ENCODE measurements at regions not wholly inside any gene's neighbourhood (a gene's known extent, or its start where the extent isn't known, plus 50 kb on each side); places are given as distances from the start of the nearest gene placed in this dataset.

DNA sequence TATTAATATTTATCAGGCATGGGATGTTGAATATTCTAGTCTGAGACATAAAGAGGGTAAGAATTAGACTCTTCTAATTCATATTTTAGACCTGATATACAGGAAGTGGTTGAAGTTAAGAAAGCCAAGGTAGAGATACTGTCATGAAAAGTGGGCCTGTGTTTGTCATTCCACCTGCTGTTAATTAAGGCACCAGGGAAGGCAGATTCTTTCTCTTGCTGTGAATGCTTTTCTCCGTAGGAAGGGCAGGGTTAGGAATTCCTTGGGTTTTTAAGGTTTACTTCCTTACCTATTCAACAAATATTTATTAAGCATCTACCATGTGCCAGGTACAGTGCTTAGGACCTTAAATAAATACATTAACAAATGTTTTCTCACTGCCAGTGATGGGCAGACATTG, 196.4 kb downstream of the CAVIN4 start:
- Histone ChIP-seq H3K4me3 (ENCODE audit: low read depth in 2 of 2, low read length in 2 of 2) (no peak overlapping the region), H3K36me3 (ENCODE audit: control insufficient read depth, insufficient read depth, low read length) (no peaks in the 10 kb centered on the region), H3K4me1 (ENCODE audit: control insufficient read depth, insufficient read depth, low read length) (no peaks in the 10 kb centered on the region), H3K27ac (ENCODE audit: low read length) (no peak overlapping the region), H3K9me3 (ENCODE audit: control insufficient read depth, insufficient read depth, low read depth, low read length) (no peaks in the 10 kb centered on the region), H3K27me3 (ENCODE audit: control insufficient read depth, insufficient read depth, low read length) (no peaks in the 10 kb centered on the region)
- BruUV-seq (replicated peaks): no TSS peak
- TF ChIP-seq, protein P1, sequence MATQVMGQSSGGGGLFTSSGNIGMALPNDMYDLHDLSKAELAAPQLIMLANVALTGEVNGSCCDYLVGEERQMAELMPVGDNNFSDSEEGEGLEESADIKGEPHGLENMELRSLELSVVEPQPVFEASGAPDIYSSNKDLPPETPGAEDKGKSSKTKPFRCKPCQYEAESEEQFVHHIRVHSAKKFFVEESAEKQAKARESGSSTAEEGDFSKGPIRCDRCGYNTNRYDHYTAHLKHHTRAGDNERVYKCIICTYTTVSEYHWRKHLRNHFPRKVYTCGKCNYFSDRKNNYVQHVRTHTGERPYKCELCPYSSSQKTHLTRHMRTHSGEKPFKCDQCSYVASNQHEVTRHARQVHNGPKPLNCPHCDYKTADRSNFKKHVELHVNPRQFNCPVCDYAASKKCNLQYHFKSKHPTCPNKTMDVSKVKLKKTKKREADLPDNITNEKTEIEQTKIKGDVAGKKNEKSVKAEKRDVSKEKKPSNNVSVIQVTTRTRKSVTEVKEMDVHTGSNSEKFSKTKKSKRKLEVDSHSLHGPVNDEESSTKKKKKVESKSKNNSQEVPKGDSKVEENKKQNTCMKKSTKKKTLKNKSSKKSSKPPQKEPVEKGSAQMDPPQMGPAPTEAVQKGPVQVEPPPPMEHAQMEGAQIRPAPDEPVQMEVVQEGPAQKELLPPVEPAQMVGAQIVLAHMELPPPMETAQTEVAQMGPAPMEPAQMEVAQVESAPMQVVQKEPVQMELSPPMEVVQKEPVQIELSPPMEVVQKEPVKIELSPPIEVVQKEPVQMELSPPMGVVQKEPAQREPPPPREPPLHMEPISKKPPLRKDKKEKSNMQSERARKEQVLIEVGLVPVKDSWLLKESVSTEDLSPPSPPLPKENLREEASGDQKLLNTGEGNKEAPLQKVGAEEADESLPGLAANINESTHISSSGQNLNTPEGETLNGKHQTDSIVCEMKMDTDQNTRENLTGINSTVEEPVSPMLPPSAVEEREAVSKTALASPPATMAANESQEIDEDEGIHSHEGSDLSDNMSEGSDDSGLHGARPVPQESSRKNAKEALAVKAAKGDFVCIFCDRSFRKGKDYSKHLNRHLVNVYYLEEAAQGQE (IDR thresholded peaks at IDR 0.05; ENCODE audit: insufficient read depth in 1 of 2, low read depth in 2 of 2, low read length in 1 of 2): no peak
- TF ChIP-seq POLR2AphosphoS5 (IDR thresholded peaks at IDR 0.05; ENCODE audit: low read depth, low read length) (no peak), TCF7L2 (IDR thresholded peaks at IDR 0.05; ENCODE audit: low read depth, low read length) (no peak), SIN3A (IDR thresholded peaks at IDR 0.05; ENCODE audit: borderline replicate concordance, insufficient read depth, low read depth, low read length) (no peak)
- TF ChIP-seq, protein P2, sequence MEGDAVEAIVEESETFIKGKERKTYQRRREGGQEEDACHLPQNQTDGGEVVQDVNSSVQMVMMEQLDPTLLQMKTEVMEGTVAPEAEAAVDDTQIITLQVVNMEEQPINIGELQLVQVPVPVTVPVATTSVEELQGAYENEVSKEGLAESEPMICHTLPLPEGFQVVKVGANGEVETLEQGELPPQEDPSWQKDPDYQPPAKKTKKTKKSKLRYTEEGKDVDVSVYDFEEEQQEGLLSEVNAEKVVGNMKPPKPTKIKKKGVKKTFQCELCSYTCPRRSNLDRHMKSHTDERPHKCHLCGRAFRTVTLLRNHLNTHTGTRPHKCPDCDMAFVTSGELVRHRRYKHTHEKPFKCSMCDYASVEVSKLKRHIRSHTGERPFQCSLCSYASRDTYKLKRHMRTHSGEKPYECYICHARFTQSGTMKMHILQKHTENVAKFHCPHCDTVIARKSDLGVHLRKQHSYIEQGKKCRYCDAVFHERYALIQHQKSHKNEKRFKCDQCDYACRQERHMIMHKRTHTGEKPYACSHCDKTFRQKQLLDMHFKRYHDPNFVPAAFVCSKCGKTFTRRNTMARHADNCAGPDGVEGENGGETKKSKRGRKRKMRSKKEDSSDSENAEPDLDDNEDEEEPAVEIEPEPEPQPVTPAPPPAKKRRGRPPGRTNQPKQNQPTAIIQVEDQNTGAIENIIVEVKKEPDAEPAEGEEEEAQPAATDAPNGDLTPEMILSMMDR (IDR thresholded peaks at IDR 0.05): no peak
- ChIA-PET CTCF (no interaction called here), POLR2A (no interaction called here)
- intact Hi-C loops (cut with micrococcal nuclease; ENCODE audit: unreplicated experiment): loop anchor here (1.0 kb wide), 1 partner anchor 18 kb away; no protein-coding TSS in a partner anchor
- in situ Hi-C loops (cut with HindIII; ENCODE audit: low pct_unique_long_range_greater_than_20kb, low sequenced_read_pairs): no loop called here
- no peak for ATAC-seq
- no peak for DNase-seq (ENCODE audit: low read depth, low spot score)

GRCh38 chr9:100774962-100775361, 197.1 kb downstream of the CAVIN4 start:
- no peak overlapping the region for H3K27ac ChIP-seq (ENCODE audit: low read length)
- TF ChIP-seq SIN3A (IDR thresholded peaks at IDR 0.05; ENCODE audit: borderline replicate concordance, insufficient read depth, low read depth, low read length) (no peak), POLR2AphosphoS5 (IDR thresholded peaks at IDR 0.05; ENCODE audit: low read depth, low read length) (no peak), TCF7L2 (IDR thresholded peaks at IDR 0.05; ENCODE audit: low read depth, low read length) (no peak)
- TF ChIP-seq, protein P1 (IDR thresholded peaks at IDR 0.05; ENCODE audit: insufficient read depth in 1 of 2, low read depth in 2 of 2, low read length in 1 of 2): no peak
- TF ChIP-seq, protein P2 (IDR thresholded peaks at IDR 0.05): no peak
- DNase-seq (ENCODE audit: low read depth, low spot score): no peak
- H3K4me1 ChIP-seq (ENCODE audit: control insufficient read depth, insufficient read depth, low read length): no peaks in the 10 kb centered on the region
- ChIA-PET POLR2A (no interaction called here), CTCF (no interaction called here)
- ATAC-seq: no peak
- in situ Hi-C loops (cut with HindIII; ENCODE audit: low pct_unique_long_range_greater_than_20kb, low sequenced_read_pairs): no loop called here
- no peaks in the 10 kb centered on the region for H3K27me3 ChIP-seq (ENCODE audit: control insufficient read depth, insufficient read depth, low read length)
- no peaks in the 10 kb centered on the region for H3K36me3 ChIP-seq (ENCODE audit: control insufficient read depth, insufficient read depth, low read length)
- intact Hi-C loops (cut with micrococcal nuclease; ENCODE audit: unreplicated experiment): loop anchor here (1.0 kb wide), 1 partner anchor 19 kb away; no protein-coding TSS in a partner anchor
- BruUV-seq (replicated peaks): no TSS peak
- H3K4me3 ChIP-seq (ENCODE audit: low read depth in 2 of 2, low read length in 2 of 2): no peak overlapping the region
- no peaks in the 10 kb centered on the region for H3K9me3 ChIP-seq (ENCODE audit: control insufficient read depth, insufficient read depth, low read depth, low read length)

Measured in Panc1 (cell line).